GM19099 (cell line): ENCODE measurements at regions not wholly inside any gene's neighbourhood (a gene's known extent, or its start where the extent isn't known, plus 50 kb on each side); places are given as distances from the start of the nearest gene placed in this dataset.

ENCODE experiments used
- POLR2A ChIP-seq: IDR thresholded peaks from 3 replicates; pipeline ENCODE4 v1.6.1; 2011; ENCODE audit warnings: low read depth; ENCODE audit not compliant: insufficient read length; ENCODE audit errors: extremely low read depth

GRCh38 chrX:38916801-38917200 lies 115.5 kb downstream of the MID1IP1 start:
- TF ChIP-seq POLR2A = no peak

GRCh38 chrX:38917954-38918353 lies 116.7 kb downstream of the MID1IP1 start:
- no peak for TF ChIP-seq POLR2A

- no peak for TF ChIP-seq POLR2A
Measured at GRCh38 chrX:38919202-38919601, 117.9 kb downstream of the MID1IP1 start.

GRCh38 chrX:38919853-38920528 lies 118.7 kb downstream of the MID1IP1 start:
- no peak for TF ChIP-seq POLR2A

- no peak for TF ChIP-seq POLR2A
Measured at GRCh38 chrX:38923451-38923969, 122.3 kb downstream of the MID1IP1 start.

GRCh38 chrX:38927592-38927991 lies 126.3 kb downstream of the MID1IP1 start:
- TF ChIP-seq POLR2A = no peak

GRCh38 chrX:38929966-38930421 lies 128.7 kb downstream of the MID1IP1 start:
- no peak for TF ChIP-seq POLR2A

GRCh38 chrX:38930474-38930873 lies 129.2 kb downstream of the MID1IP1 start:
- no peak for TF ChIP-seq POLR2A

GRCh38 chrX:38935561-38935960 lies 134.3 kb downstream of the MID1IP1 start:
- TF ChIP-seq POLR2A = no peak

GRCh38 chrX:38937400-38937799 lies 136.1 kb downstream of the MID1IP1 start:
- TF ChIP-seq POLR2A = no peak

GRCh38 chrX:38937926-38938325 lies 136.7 kb downstream of the MID1IP1 start:
- TF ChIP-seq POLR2A = no peak

GRCh38 chrX:38939067-38939466 lies 137.8 kb downstream of the MID1IP1 start:
- no peak for TF ChIP-seq POLR2A

- TF ChIP-seq POLR2A = no peak
Measured at GRCh38 chrX:38940547-38940946, 139.3 kb downstream of the MID1IP1 start.

GRCh38 chrX:38941675-38942074 lies 140.4 kb downstream of the MID1IP1 start:
- no peak for TF ChIP-seq POLR2A

GRCh38 chrX:38943120-38943519 lies 141.9 kb downstream of the MID1IP1 start:
- no peak for TF ChIP-seq POLR2A

GRCh38 chrX:38948046-38948445 lies 146.8 kb downstream of the MID1IP1 start:
- TF ChIP-seq POLR2A = no peak

- no peak for TF ChIP-seq POLR2A
Measured at GRCh38 chrX:38954520-38954919, 153.3 kb downstream of the MID1IP1 start.
